Tibial nerve (tissue), 4 donors: ENCODE measurements at regions not wholly inside any gene's neighbourhood (a gene's known extent, or its start where the extent isn't known, plus 50 kb on each side); places are given as distances from the start of the nearest gene placed in this dataset.
A peak's percentile ranks its signal among the peaks of the same experiment; 100 is the strongest.

ENCODE experiments used
- DNase-seq, 2 donors: peaks; one replicate each; pipeline ENCODE4 v3.0.0-alpha.2; 2019; ENCODE audit warnings: low spot score in 2 of 2
- H3K27ac ChIP-seq, 4 donors: fragments of 200-600 bp; sonication (generic) in 3 of 4; one replicate each; pipeline ENCODE4 v1.5.1; 2017 to 2019; ENCODE audit warnings: mild to moderate bottlenecking in 1 of 4
- H3K27me3 ChIP-seq, 2 donors: fragments of 200-600 bp; sonication (generic) in 1 of 2; one replicate each; pipeline versions ENCODE4 v1.5.1 to v1.6.0; 2017 to 2019
- H3K36me3 ChIP-seq, 3 donors: fragments of 200-600 bp; sonication (generic); one replicate each; pipeline ENCODE4 v1.5.1; 2018 to 2019
- H3K4me1 ChIP-seq, 4 donors: fragments of 200-600 bp; sonication (generic) in 3 of 4; one replicate each; pipeline ENCODE4 v1.5.1; 2017 to 2019
- H3K4me3 ChIP-seq, 4 donors: fragments of 200-600 bp; sonication (generic) in 3 of 4; one replicate each; pipeline ENCODE4 v1.5.1; 2017 to 2019; ENCODE audit warnings: mild to moderate bottlenecking in 1 of 4, moderate library complexity in 1 of 4
- H3K9me3 ChIP-seq, 4 donors: fragments of 200-600 bp; sonication (generic) in 3 of 4; one replicate each; pipeline ENCODE4 v1.5.1; 2017 to 2019
- CTCF ChIP-seq, 5 experiments: fragments of 200-600 bp in 3 of 5; fragments of 450-650 bp in 2 of 5; sonication (generic) in 3 of 5; IDR thresholded peaks; one replicate each; pipeline ENCODE4 v1.5.1; 2016 to 2019; ENCODE audit warnings: antibody characterized with exemption in 5 of 5, mild to moderate bottlenecking in 3 of 5, moderate library complexity in 2 of 5
- EP300 ChIP-seq, 2 donors: sonication (generic); formaldehyde crosslinking; IDR thresholded peaks; one replicate each; pipeline ENCODE4 v1.6.1; 2017; ENCODE audit warnings: antibody characterized with exemption in 2 of 2, mild to moderate bottlenecking in 1 of 2
- POLR2A ChIP-seq, 2 donors: fragments of 450-650 bp; IDR thresholded peaks; one replicate each; pipeline ENCODE4 v1.6.1; 2017; ENCODE audit warnings: antibody characterized with exemption in 2 of 2, mild to moderate bottlenecking in 2 of 2, moderate library complexity in 2 of 2
- WGBS, 2 donors: methylation state at CpG; one replicate each; pipeline ENCODE4 v1.1.5; 2018; 5-methylcytosine and 5-hydroxymethylcytosine counted together

- H3K27ac ChIP-seq, result no peak overlapping the region
- no peaks in the 10 kb centered on the region for H3K27me3 ChIP-seq
- no peak for TF ChIP-seq POLR2A (IDR thresholded peaks at IDR 0.05)
- TF ChIP-seq EP300 (IDR thresholded peaks at IDR 0.05), result no peak
- TF ChIP-seq CTCF (IDR thresholded peaks at IDR 0.05), result peak in 1 of 5 experiments; percentile 15
- WGBS, 2 donors, result 12% methylated on average over 2 of the region's 2 CpGs
- H3K4me3 ChIP-seq, result no peak overlapping the region
- no peak for DNase-seq
- H3K36me3 ChIP-seq, result no peaks in the 10 kb centered on the region
- no peaks in the 10 kb centered on the region for H3K4me1 ChIP-seq
- H3K9me3 ChIP-seq, result no peaks in the 10 kb centered on the region
Observed at GRCh38 chr11:25733777-25734176, 598.2 kb upstream of the ANO3 start.

GRCh38 chr11:25734591-25735211 lies 597.2 kb upstream of the ANO3 start:
- Histone ChIP-seq H3K4me1 (no peaks in the 10 kb centered on the region), H3K27me3 (no peaks in the 10 kb centered on the region), H3K9me3 (no peaks in the 10 kb centered on the region), H3K4me3 (no peak overlapping the region), H3K27ac (no peak overlapping the region), H3K36me3 (no peaks in the 10 kb centered on the region)
- no peak for DNase-seq
- WGBS, 2 donors, result 28 to 41% methylated on average over 2 of the region's 2 CpGs
- TF ChIP-seq EP300 (IDR thresholded peaks at IDR 0.05) (no peak), POLR2A (IDR thresholded peaks at IDR 0.05) (no peak), CTCF (IDR thresholded peaks at IDR 0.05) (peak in 1 of 5 experiments; percentile 8)

DNA sequence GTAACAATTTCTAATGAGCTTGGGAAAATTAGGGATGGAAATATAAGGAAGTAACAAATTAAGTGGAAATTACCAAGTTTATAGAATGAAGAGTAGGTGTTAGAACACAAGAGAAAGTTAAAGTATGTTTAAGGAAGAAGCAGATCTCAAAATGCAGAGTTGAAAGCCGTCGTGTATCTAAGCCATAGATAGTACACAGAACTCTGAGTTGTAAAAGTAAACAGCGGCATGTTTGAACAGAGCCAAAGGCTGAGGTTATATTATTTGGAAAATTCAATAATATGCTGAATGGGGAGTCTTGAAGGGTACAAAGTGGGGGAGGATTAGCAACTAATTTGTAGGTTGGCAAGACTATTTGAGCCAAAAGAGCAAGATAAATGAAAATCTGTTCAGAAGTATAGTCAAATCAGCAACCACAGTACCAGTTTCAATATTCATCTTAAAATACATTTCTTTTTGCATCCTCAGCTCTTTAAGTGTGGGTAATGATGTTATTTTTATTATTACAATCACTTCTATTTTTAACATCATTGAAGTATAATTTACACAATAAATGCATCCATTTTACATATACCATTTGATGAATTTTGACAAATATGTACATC lies 594.8 kb upstream of the ANO3 start:
- WGBS, 2 donors, result 86 to 93% methylated on average over 3 of the region's 3 CpGs
- DNase-seq, result no peak
- Histone ChIP-seq H3K27ac (no peak overlapping the region), H3K27me3 (no peaks in the 10 kb centered on the region), H3K4me1 (no peaks in the 10 kb centered on the region), H3K36me3 (no peaks in the 10 kb centered on the region), H3K9me3 (no peaks in the 10 kb centered on the region), H3K4me3 (no peak overlapping the region)
- TF ChIP-seq EP300 (IDR thresholded peaks at IDR 0.05) (no peak), POLR2A (IDR thresholded peaks at IDR 0.05) (no peak), CTCF (IDR thresholded peaks at IDR 0.05) (no peak)

GRCh38 chr11:25741886-25742285 lies 590.0 kb upstream of the ANO3 start:
- 2 to 36% methylated on average over 1 of the region's 1 CpG for WGBS, 2 donors

More at GRCh38 chr11:25741886-25742285, 590.0 kb upstream of the ANO3 start:
- H3K27me3 ChIP-seq, result no peaks in the 10 kb centered on the region
- no peaks in the 10 kb centered on the region for H3K9me3 ChIP-seq
- H3K27ac ChIP-seq, result no peak overlapping the region
- no peaks in the 10 kb centered on the region for H3K36me3 ChIP-seq
- H3K4me1 ChIP-seq, result no peaks in the 10 kb centered on the region
- TF ChIP-seq CTCF (IDR thresholded peaks at IDR 0.05) (no peak), POLR2A (IDR thresholded peaks at IDR 0.05) (no peak), EP300 (IDR thresholded peaks at IDR 0.05) (no peak)
- H3K4me3 ChIP-seq, result no peak overlapping the region
- no peak for DNase-seq
